Dermis blood vessel endothelial cell (primary cell): ENCODE measurements at regions not wholly inside any gene's neighbourhood (a gene's known extent, or its start where the extent isn't known, plus 50 kb on each side); places are given as distances from the start of the nearest gene placed in this dataset.

Experiments used
- DNase-seq: peaks from one replicate; pipeline ENCODE4 v3.0.0; 2010

- DNase-seq = no peak
These were observed 410.0 kb upstream of the MKI67 start for GRCh38 chr10:128536259-128536658.

- no peak for DNase-seq
These were observed 411.7 kb upstream of the MKI67 start for GRCh38 chr10:128537834-128538330.

- DNase-seq = no peak
These were observed 412.4 kb upstream of the MKI67 start for GRCh38 chr10:128538671-128539070.

- DNase-seq = no peak
These were observed 413.4 kb upstream of the MKI67 start for GRCh38 chr10:128539510-128540127.

- DNase-seq = no peak
These were observed 414.0 kb upstream of the MKI67 start for GRCh38 chr10:128540128-128540762.

GRCh38 chr10:128540781-128541761, 414.8 kb upstream of the MKI67 start:
- DNase-seq = no peak

GRCh38 chr10:128541926-128542475, 415.8 kb upstream of the MKI67 start:
- DNase-seq = no peak

GRCh38 chr10:128542659-128543058, 416.4 kb upstream of the MKI67 start:
- DNase-seq = no peak

GRCh38 chr10:128543151-128543550, 416.9 kb upstream of the MKI67 start:
- DNase-seq = no peak

GRCh38 chr10:128545216-128545615, 419.0 kb upstream of the MKI67 start:
- no peak for DNase-seq

GRCh38 chr10:128546651-128547165, 420.5 kb upstream of the MKI67 start:
- DNase-seq = no peak

GRCh38 chr10:128549101-128549608, 422.9 kb upstream of the MKI67 start:
- DNase-seq = no peak

GRCh38 chr10:128550045-128550444, 423.8 kb upstream of the MKI67 start:
- DNase-seq = no peak

GRCh38 chr10:128551475-128551874, 425.3 kb upstream of the MKI67 start:
- no peak for DNase-seq

GRCh38 chr10:128553755-128554154, 427.5 kb upstream of the MKI67 start:
- no peak for DNase-seq

- DNase-seq = no peak
These were observed 430.2 kb upstream of the MKI67 start for GRCh38 chr10:128556182-128557110.

GRCh38 chr10:128557149-128557710, 431.0 kb upstream of the MKI67 start:
- DNase-seq = no peak

- no peak for DNase-seq
These were observed 434.2 kb upstream of the MKI67 start for GRCh38 chr10:128560406-128560805.

GRCh38 chr10:128560993-128561392, 434.8 kb upstream of the MKI67 start:
- DNase-seq = no peak

GRCh38 chr10:128563387-128563786, 437.2 kb upstream of the MKI67 start:
- DNase-seq = no peak

- DNase-seq = no peak
These were observed 437.7 kb upstream of the MKI67 start for GRCh38 chr10:128563904-128564303.
